Fibroblast of mammary gland (primary cell): ENCODE measurements at regions not wholly inside any gene's neighbourhood (a gene's known extent, or its start where the extent isn't known, plus 50 kb on each side); places are given as distances from the start of the nearest gene placed in this dataset.
"Not testable (repeated sequence)": the region's sequence is repeated elsewhere in the genome, so short reads cannot be mapped to it uniquely, and the experiment has no call there.

ENCODE experiments used
- DNase-seq: peaks from one replicate; pipeline ENCODE4 v3.0.0-alpha.2; 2010; ENCODE audit warnings: low read depth
- H3K4me3 ChIP-seq: 2 replicates; pipeline ENCODE4 v1.5.1; 2011; ENCODE audit warnings: low read depth, mild to moderate bottlenecking, low read length, moderate library complexity; ENCODE audit not compliant: control insufficient read depth
- CTCF ChIP-seq: conservative IDR thresholded peaks from 2 replicates; pipeline ENCODE4 v1.5.1; 2011; ENCODE audit warnings: low read depth, low read length, inconsistent platforms; ENCODE audit not compliant: control insufficient read depth, insufficient read depth

GRCh38 chr3:124346487-124346886 is 354.6 kb upstream of the ROPN1 start:
- no peak overlapping the region for H3K4me3 ChIP-seq
- no peak for DNase-seq
- TF ChIP-seq CTCF, result no peak

GRCh38 chr3:124347418-124347817 is 355.5 kb upstream of the ROPN1 start:
- no peak for TF ChIP-seq CTCF
- no peak overlapping the region for H3K4me3 ChIP-seq
- DNase-seq, result no peak

- not testable (repeated sequence) for H3K4me3 ChIP-seq, DNase-seq
Measured at GRCh38 chr3:124348555-124348954, 356.6 kb upstream of the ROPN1 start.

- TF ChIP-seq CTCF, result peak; percentile 61
- H3K4me3 ChIP-seq, result no peak overlapping the region
- peak; percentile 68 for DNase-seq
Measured at GRCh38 chr3:124351430-124352148, 359.7 kb upstream of the ROPN1 start.

- DNase-seq, result no peak
Measured at GRCh38 chr3:124352149-124352539, 360.2 kb upstream of the ROPN1 start.

GRCh38 chr3:124353691-124354090 is 361.8 kb upstream of the ROPN1 start:
- H3K4me3 ChIP-seq, result no peak overlapping the region
- no peak for DNase-seq
- TF ChIP-seq CTCF, result no peak

More at GRCh38 chr3:124352149-124352539, 360.2 kb upstream of the ROPN1 start:
- TF ChIP-seq CTCF, result no peak
- no peak overlapping the region for H3K4me3 ChIP-seq

- TF ChIP-seq CTCF, result no peak
- H3K4me3 ChIP-seq, result no peak overlapping the region
- DNase-seq, result no peak
Measured at GRCh38 chr3:124354150-124354549, 362.2 kb upstream of the ROPN1 start.
